Esophagus muscularis mucosa (tissue), 4 donors: ENCODE measurements at regions not wholly inside any gene's neighbourhood (a gene's known extent, or its start where the extent isn't known, plus 50 kb on each side); places are given as distances from the start of the nearest gene placed in this dataset.

Experiments
- DNase-seq: peaks from one replicate; pipeline ENCODE4 v3.0.0-alpha.2; 2017; ENCODE audit errors: extremely low spot score
- H3K27ac ChIP-seq, 4 donors: fragments of 200-600 bp; sonication (generic); replicated peaks in 1 of 4; 1 replicate in 3 of 4; 2 replicates in 1 of 4; pipeline ENCODE4 v1.5.1; 2016 to 2019; ENCODE audit warnings: mild to moderate bottlenecking in 1 of 4
- H3K27me3 ChIP-seq, 4 donors: fragments of 200-600 bp; sonication (generic); one replicate each; pipeline versions ENCODE4 v1.5.1 to v1.6.0; 2016 to 2019
- H3K36me3 ChIP-seq, 4 donors: fragments of 200-600 bp; sonication (generic); one replicate each; pipeline ENCODE4 v1.5.1; 2016 to 2019
- H3K4me1 ChIP-seq, 4 donors: fragments of 200-600 bp; sonication (generic); one replicate each; pipeline ENCODE4 v1.5.1; 2016 to 2019
- H3K4me3 ChIP-seq, 4 donors: fragments of 200-600 bp; sonication (generic); 1 replicate in 2 of 4; 2 replicates in 2 of 4; pipeline ENCODE4 v1.5.1; 2016 to 2019; ENCODE audit warnings: mild to moderate bottlenecking in 4 of 4, moderate library complexity in 1 of 4
- H3K9me3 ChIP-seq, 4 donors: fragments of 200-600 bp; sonication (generic); 1 replicate in 3 of 4; 2 replicates in 1 of 4; pipeline ENCODE4 v1.5.1; 2016 to 2019
- CTCF ChIP-seq, 3 experiments: fragments of 200-600 bp in 2 of 3; fragments of 450-650 bp in 1 of 3; sonication (generic) in 2 of 3; IDR thresholded peaks; one replicate each; pipeline ENCODE4 v1.5.1; 2017 to 2019; ENCODE audit warnings: antibody characterized with exemption in 3 of 3, mild to moderate bottlenecking in 2 of 3, moderate library complexity in 1 of 3
- EP300 ChIP-seq: sonication (generic); formaldehyde crosslinking; IDR thresholded peaks from one replicate; pipeline ENCODE4 v1.6.1; 2017; ENCODE audit warnings: antibody characterized with exemption
- POLR2A ChIP-seq: fragments of 450-650 bp; IDR thresholded peaks from one replicate; pipeline ENCODE4 v1.6.1; 2017; ENCODE audit warnings: antibody characterized with exemption, moderate library complexity, mild to moderate bottlenecking, low read depth
- POLR2AphosphoS5 ChIP-seq, 2 donors: sonication (generic); formaldehyde crosslinking; IDR thresholded peaks; one replicate each; pipeline ENCODE4 v1.6.1; 2017; ENCODE audit warnings: antibody characterized with exemption in 2 of 2
- WGBS: methylation state at CpG from one replicate; pipeline ENCODE4 v1.1.5; 2018; 5-methylcytosine and 5-hydroxymethylcytosine counted together
- intact Hi-C: fragments of 100-400 bp; cut with DNase I; formaldehyde crosslinking; loops from one replicate; pipeline ENCODE4 v1.15.1; 2023

- TF ChIP-seq CTCF (IDR thresholded peaks at IDR 0.05) (no peak), POLR2A (no peak), EP300 (no peak), POLR2AphosphoS5 (IDR thresholded peaks at IDR 0.05) (no peak)
- Histone ChIP-seq H3K27me3 (no peaks in the 10 kb centered on the region), H3K36me3 (no peaks in the 10 kb centered on the region), H3K4me1 (no peaks in the 10 kb centered on the region), H3K9me3 (no peaks in the 10 kb centered on the region), H3K4me3 (no peak overlapping the region), H3K27ac (no peak overlapping the region)
- intact Hi-C loops: no loop called here
- no peak for DNase-seq
These were observed 731.1 kb upstream of the MAP3K7 start for GRCh38 chr6:91317984-91318383.

GRCh38 chr6:91317247-91317835 is 730.5 kb upstream of the MAP3K7 start:
- whole genome bisulfite sequencing: 74% methylated on average over 2 of the region's 2 CpGs
- no peak for DNase-seq
- H3K36me3 ChIP-seq: no peaks in the 10 kb centered on the region
- H3K27ac ChIP-seq: no peak overlapping the region
- intact Hi-C loops: no loop called here
- H3K27me3 ChIP-seq: no peaks in the 10 kb centered on the region
- no peaks in the 10 kb centered on the region for H3K9me3 ChIP-seq
- no peak overlapping the region for H3K4me3 ChIP-seq
- TF ChIP-seq EP300 (no peak), POLR2AphosphoS5 (IDR thresholded peaks at IDR 0.05) (no peak), CTCF (IDR thresholded peaks at IDR 0.05) (no peak), POLR2A (no peak)
- H3K4me1 ChIP-seq: no peaks in the 10 kb centered on the region

GRCh38 chr6:91310178-91310577 is 723.3 kb upstream of the MAP3K7 start:
- no peaks in the 10 kb centered on the region for H3K4me1 ChIP-seq
- no peak overlapping the region for H3K4me3 ChIP-seq
- no peak for DNase-seq
- no peak overlapping the region for H3K27ac ChIP-seq
- no peaks in the 10 kb centered on the region for H3K36me3 ChIP-seq
- H3K9me3 ChIP-seq: no peaks in the 10 kb centered on the region
- TF ChIP-seq POLR2A (no peak), EP300 (no peak), POLR2AphosphoS5 (IDR thresholded peaks at IDR 0.05) (no peak), CTCF (IDR thresholded peaks at IDR 0.05) (no peak)
- 74% methylated on average over 6 of the region's 6 CpGs for WGBS
- no peaks in the 10 kb centered on the region for H3K27me3 ChIP-seq
- intact Hi-C loops: no loop called here

GRCh38 chr6:91305755-91306154 is 718.9 kb upstream of the MAP3K7 start:
- Histone ChIP-seq H3K9me3 (peaks cover 0 to 4% (median 0%) of the 10 kb centered on the region in 4 donors), H3K4me1 (no peaks in the 10 kb centered on the region), H3K36me3 (no peaks in the 10 kb centered on the region), H3K4me3 (no peak overlapping the region), H3K27me3 (no peaks in the 10 kb centered on the region), H3K27ac (no peak overlapping the region)
- intact Hi-C loops: no loop called here
- TF ChIP-seq EP300: no peak
- TF ChIP-seq POLR2A: no peak
- TF ChIP-seq POLR2AphosphoS5 (IDR thresholded peaks at IDR 0.05): no peak
- no peak for TF ChIP-seq CTCF (IDR thresholded peaks at IDR 0.05)
- DNase-seq: no peak
- 71% methylated on average over 2 of the region's 2 CpGs for WGBS

GRCh38 chr6:91304521-91304920 is 717.6 kb upstream of the MAP3K7 start:
- no peak for TF ChIP-seq CTCF (IDR thresholded peaks at IDR 0.05)
- no peak overlapping the region for H3K4me3 ChIP-seq
- intact Hi-C loops: no loop called here
- no peaks in the 10 kb centered on the region for H3K36me3 ChIP-seq
- H3K27ac ChIP-seq: no peak overlapping the region
- H3K27me3 ChIP-seq: no peaks in the 10 kb centered on the region
- peaks cover 0 to 4% (median 0%) of the 10 kb centered on the region in 4 donors for H3K9me3 ChIP-seq
- 66% methylated on average over 3 of the region's 3 CpGs for WGBS
- no peaks in the 10 kb centered on the region for H3K4me1 ChIP-seq
- no peak for DNase-seq
